AG04449 (cell line): ENCODE measurements at regions not wholly inside any gene's neighbourhood (a gene's known extent, or its start where the extent isn't known, plus 50 kb on each side); places are given as distances from the start of the nearest gene placed in this dataset.

Experiments used
- CTCF ChIA-PET: fragments of 350-600 bp; formaldehyde crosslinking; extraction: SDS; loops from one replicate; lab custom pipeline; 2021; ENCODE audit warnings: antibody characterized with exemption; lab: Yijun Ruan, JAX
- POLR2A ChIA-PET: fragments of 400-600, 350-600 bp; formaldehyde crosslinking; extraction: SDS; loops from one replicate; lab custom pipeline; 2020; ENCODE audit warnings: antibody characterized with exemption, inconsistent platforms; lab: Yijun Ruan, JAX
- DNase-seq: peaks from one replicate; pipeline ENCODE4 v3.0.0-alpha.2; 2010; ENCODE audit warnings: low read depth, low spot score
- H3K4me3 ChIP-seq: 2 replicates; pipeline ENCODE4 v1.5.1; 2011; ENCODE audit warnings: low read depth, mild to moderate bottlenecking, control low read depth, low read length
- CTCF ChIP-seq: IDR thresholded peaks from one replicate; pipeline ENCODE4 v1.5.1; 2011; ENCODE audit warnings: mild to moderate bottlenecking, moderate library complexity, low read length, control low read depth, inconsistent platforms; ENCODE audit not compliant: insufficient read depth; ENCODE audit errors: missing control alignments

- no peak overlapping the region for H3K4me3 ChIP-seq
- POLR2A ChIA-PET, result no interaction called here
- CTCF ChIA-PET, result no interaction called here
Measured at GRCh38 chr16:64364416-64364815, 757.4 kb downstream of the CDH11 start.

GRCh38 chr16:64364016-64364415 is 757.8 kb downstream of the CDH11 start:
- DNase-seq, result no peak
- ChIA-PET POLR2A (no interaction called here), CTCF (interaction anchor here (0.9 kb wide), 1 partner anchor 12 kb away, joined by 3 read pairs; no protein-coding TSS in a partner anchor)
- no peak for TF ChIP-seq CTCF
- H3K4me3 ChIP-seq, result no peak overlapping the region

More at GRCh38 chr16:64364416-64364815, 757.4 kb downstream of the CDH11 start:
- no peak for TF ChIP-seq CTCF
- no peak for DNase-seq

GRCh38 chr16:64363039-64363438 is 758.8 kb downstream of the CDH11 start:
- POLR2A ChIA-PET, result no interaction called here
- CTCF ChIA-PET, result no interaction called here
- no peak for TF ChIP-seq CTCF
- DNase-seq, result no peak
- no peak overlapping the region for H3K4me3 ChIP-seq

GRCh38 chr16:64362193-64362592 is 759.7 kb downstream of the CDH11 start:
- no peak overlapping the region for H3K4me3 ChIP-seq
- no peak for TF ChIP-seq CTCF
- no peak for DNase-seq
- ChIA-PET CTCF (no interaction called here), POLR2A (no interaction called here)

GRCh38 chr16:64361753-64362152 is 760.1 kb downstream of the CDH11 start:
- H3K4me3 ChIP-seq, result no peak overlapping the region
- DNase-seq, result no peak
- ChIA-PET CTCF (no interaction called here), POLR2A (no interaction called here)
- no peak for TF ChIP-seq CTCF

- TF ChIP-seq CTCF, result no peak
- DNase-seq, result no peak
- ChIA-PET POLR2A (no interaction called here), CTCF (no interaction called here)
- no peak overlapping the region for H3K4me3 ChIP-seq
Measured at GRCh38 chr16:64358291-64358690, 763.6 kb downstream of the CDH11 start.
